Right lobe of liver (tissue), 4 donors: ENCODE measurements at regions not wholly inside any gene's neighbourhood (a gene's known extent, or its start where the extent isn't known, plus 50 kb on each side); places are given as distances from the start of the nearest gene placed in this dataset.

Source experiments
- POLR2A ChIP-seq: fragments of 450-650 bp; IDR thresholded peaks from one replicate; pipeline ENCODE4 v1.6.1; 2017; ENCODE audit warnings: antibody characterized with exemption, mild to moderate bottlenecking
- TF ChIP-seq, protein P1 (sequence below), 4 donors: fragments of 200-600 bp in 3 of 4; fragments of 450-650 bp in 1 of 4; IDR thresholded peaks; one replicate each; pipeline versions ENCODE4 v1.5.1 to v1.8.0; 2016 to 2022; ENCODE audit warnings: antibody characterized with exemption in 4 of 4, mild to moderate bottlenecking in 2 of 4
- donor health status: DM: no; HTN: no; CAD: no.
- donor health status: DM: no; HTN: no; CAD: no.
- donor health status: DM: no; HTN: yes; CAD: no.

- TF ChIP-seq, protein P1, sequence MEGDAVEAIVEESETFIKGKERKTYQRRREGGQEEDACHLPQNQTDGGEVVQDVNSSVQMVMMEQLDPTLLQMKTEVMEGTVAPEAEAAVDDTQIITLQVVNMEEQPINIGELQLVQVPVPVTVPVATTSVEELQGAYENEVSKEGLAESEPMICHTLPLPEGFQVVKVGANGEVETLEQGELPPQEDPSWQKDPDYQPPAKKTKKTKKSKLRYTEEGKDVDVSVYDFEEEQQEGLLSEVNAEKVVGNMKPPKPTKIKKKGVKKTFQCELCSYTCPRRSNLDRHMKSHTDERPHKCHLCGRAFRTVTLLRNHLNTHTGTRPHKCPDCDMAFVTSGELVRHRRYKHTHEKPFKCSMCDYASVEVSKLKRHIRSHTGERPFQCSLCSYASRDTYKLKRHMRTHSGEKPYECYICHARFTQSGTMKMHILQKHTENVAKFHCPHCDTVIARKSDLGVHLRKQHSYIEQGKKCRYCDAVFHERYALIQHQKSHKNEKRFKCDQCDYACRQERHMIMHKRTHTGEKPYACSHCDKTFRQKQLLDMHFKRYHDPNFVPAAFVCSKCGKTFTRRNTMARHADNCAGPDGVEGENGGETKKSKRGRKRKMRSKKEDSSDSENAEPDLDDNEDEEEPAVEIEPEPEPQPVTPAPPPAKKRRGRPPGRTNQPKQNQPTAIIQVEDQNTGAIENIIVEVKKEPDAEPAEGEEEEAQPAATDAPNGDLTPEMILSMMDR (IDR thresholded peaks at IDR 0.05) = no peak
- no peak for TF ChIP-seq POLR2A
These were observed 187.3 kb downstream of the SAMD5 start for GRCh38 chr6:147695819-147696218.
